HCT116 (cell line): ENCODE measurements at regions not wholly inside any gene's neighbourhood (a gene's known extent, or its start where the extent isn't known, plus 50 kb on each side); places are given as distances from the start of the nearest gene placed in this dataset.

Experiments used
- ATAC-seq: fragments of 200-7000 bp; cut with Tn5 transposase; 2 replicates; pipeline ENCODE4 v1.9.1; 2020; ENCODE audit warnings: mild to moderate bottlenecking, moderate library complexity
- BruUV-seq: library from RNA; stranded (reverse); fragments of 400-500 nt; replicated peaks from 2 replicates; lab custom pipeline; 2021; lab: Mats Ljungman, UMichigan
- CTCF ChIA-PET: fragments of 300-600 bp; sonication (Branson Sonifier 250); formaldehyde crosslinking; loops from one replicate; lab custom pipeline; 2021; ENCODE audit warnings: antibody characterized with exemption; lab: Charles Lee
- POLR2A ChIA-PET: fragments of 300-600, 350-600 bp; sonication (Branson Sonifier 250); formaldehyde crosslinking; loops from one replicate; lab custom pipeline; 2021; ENCODE audit warnings: antibody characterized with exemption; lab: Charles Lee
- RAD21 ChIA-PET, 2 experiments: fragments of 300-600 bp; sonication (Branson Sonifier 250); formaldehyde crosslinking; loops; one replicate each; lab custom pipeline; 2023; ENCODE audit warnings: low total read pairs in 2 of 2; ENCODE audit not compliant: uncharacterized antibody in 2 of 2, unreplicated experiment in 2 of 2, low non-redundant PET in 1 of 2; lab: Charles Lee
- DNase-seq: peaks from one replicate; pipeline ENCODE4 v3.0.0-alpha.2; 2010; ENCODE audit warnings: low read depth, low spot score
- H2AFZ ChIP-seq: fragments of 200-600 bp; shearing (Covaris generic), sonication (generic); 2 replicates; pipeline ENCODE4 v1.6.1; 2017; ENCODE audit warnings: low read depth, mixed run types, mixed read lengths, antibody characterized with exemption, low read length; ENCODE audit not compliant: poor library complexity, severe bottlenecking
- H3K27ac ChIP-seq: 2 replicates; pipeline ENCODE4 v1.5.1; 2012; ENCODE audit warnings: low read depth, low read length
- H3K27me3 ChIP-seq: fragments of 200-600 bp; sonication (generic); 2 replicates; pipeline ENCODE4 v1.6.1; 2016; ENCODE audit warnings: mixed run types, low read length, mixed read lengths; ENCODE audit not compliant: insufficient read depth
- H3K36me3 ChIP-seq, 2 experiments: fragments of 200-500 bp in 1 of 2; fragments of 200-600 bp in 1 of 2; sonication (Bioruptor generic) in 1 of 2; sonication (generic) in 1 of 2; 2 replicates each; pipeline versions ENCODE4 v1.5.1 to v1.6.1; 2014 to 2016; ENCODE audit warnings: low read length in 2 of 2, inconsistent platforms in 1 of 2, mixed read lengths in 1 of 2, mixed run types in 1 of 2; ENCODE audit not compliant: insufficient read depth in 2 of 2, control insufficient read depth in 1 of 2
- H3K4me1 ChIP-seq, 2 experiments: fragments of 200-600 bp in 1 of 2; sonication (generic) in 1 of 2; 2 replicates each; pipeline versions ENCODE4 v1.5.1 to v1.6.1; 2012 to 2017; ENCODE audit warnings: low read length in 2 of 2, inconsistent platforms in 1 of 2, mild to moderate bottlenecking in 1 of 2, mixed read lengths in 1 of 2, mixed run types in 1 of 2, moderate library complexity in 1 of 2; ENCODE audit not compliant: insufficient read depth in 2 of 2, control insufficient read depth in 1 of 2
- H3K4me2 ChIP-seq: fragments of 200-600 bp; sonication (generic); 2 replicates; pipeline ENCODE4 v1.6.1; 2017; ENCODE audit warnings: mixed run types, low read length, mixed read lengths
- H3K4me3 ChIP-seq, 2 experiments: fragments of 200-600 bp in 1 of 2; sonication (generic) in 1 of 2; replicated peaks in 1 of 2; 2 replicates each; pipeline ENCODE4 v1.5.1; 2011 to 2016; ENCODE audit warnings: low read length in 2 of 2, control low read depth in 1 of 2, low read depth in 1 of 2, mild to moderate bottlenecking in 1 of 2, mixed read lengths in 1 of 2, mixed run types in 1 of 2
- H3K79me2 ChIP-seq: fragments of 200-600 bp; sonication (generic); 2 replicates; pipeline ENCODE4 v1.6.1; 2017; ENCODE audit warnings: mild to moderate bottlenecking, mixed run types, low read length, moderate library complexity, mixed read lengths; ENCODE audit not compliant: insufficient read depth
- H3K9ac ChIP-seq: fragments of 200-600 bp; sonication (generic); 2 replicates; pipeline ENCODE4 v1.6.1; 2016; ENCODE audit warnings: low read length, mixed read lengths
- H3K9me2 ChIP-seq: fragments of 200-600 bp; sonication (generic), shearing (Covaris generic); 2 replicates; pipeline ENCODE4 v1.6.1; 2017; ENCODE audit warnings: mixed run types, mild to moderate bottlenecking, moderate library complexity; ENCODE audit not compliant: insufficient read depth
- H3K9me3 ChIP-seq, 2 experiments: fragments of 200-500 bp in 1 of 2; fragments of 200-600 bp in 1 of 2; sonication (Bioruptor generic) in 1 of 2; sonication (generic) in 1 of 2; 2 replicates each; pipeline ENCODE4 v1.6.1; 2014 to 2017; ENCODE audit warnings: low read length in 2 of 2, mixed read lengths in 2 of 2, inconsistent platforms in 1 of 2, low read depth in 1 of 2, mild to moderate bottlenecking in 1 of 2, mixed run types in 1 of 2, moderate library complexity in 1 of 2; ENCODE audit not compliant: control insufficient read depth in 1 of 2, insufficient read depth in 1 of 2
- H4K20me1 ChIP-seq: fragments of 200-600 bp; sonication (generic), shearing (Covaris generic); 2 replicates; pipeline ENCODE4 v1.6.1; 2017; ENCODE audit warnings: mixed run types, mild to moderate bottlenecking, moderate library complexity; ENCODE audit not compliant: insufficient read depth
- CBX3 ChIP-seq: IDR thresholded peaks from 2 replicates; pipeline ENCODE4 v1.6.1; 2012; ENCODE audit warnings: low read depth
- EGR1 ChIP-seq: IDR thresholded peaks from 2 replicates; pipeline ENCODE4 v1.6.1; 2012; ENCODE audit warnings: low read depth
- EZH2 ChIP-seq: fragments of 200-600 bp; sonication (generic); IDR thresholded peaks from 2 replicates; pipeline ENCODE4 v1.6.1; 2017; ENCODE audit warnings: antibody characterized with exemption, mixed run types
- FOSL1 ChIP-seq: IDR thresholded peaks from 2 replicates; pipeline ENCODE4 v1.6.1; 2012; ENCODE audit warnings: low read depth
- JUND ChIP-seq: IDR thresholded peaks from 2 replicates; pipeline ENCODE4 v1.6.1; 2012
- POLR2A ChIP-seq: IDR thresholded peaks from 2 replicates; pipeline ENCODE4 v1.7.0; 2011; ENCODE audit warnings: borderline replicate concordance; ENCODE audit not compliant: insufficient read depth, insufficient read length; ENCODE audit errors: extremely low read depth
- RAD21 ChIP-seq: IDR thresholded peaks from 2 replicates; pipeline ENCODE4 v1.6.1; 2012; ENCODE audit warnings: low read depth, mild to moderate bottlenecking
- SP1 ChIP-seq: IDR thresholded peaks from 2 replicates; pipeline ENCODE4 v1.6.1; 2012; ENCODE audit warnings: low read depth
- SRF ChIP-seq: IDR thresholded peaks from 2 replicates; pipeline ENCODE4 v1.6.1; 2012; ENCODE audit warnings: low read depth
- TCF7L2 ChIP-seq: IDR thresholded peaks from 2 replicates; pipeline ENCODE4 v1.7.0; 2011; ENCODE audit warnings: borderline replicate concordance, inconsistent platforms; ENCODE audit not compliant: insufficient read depth, insufficient read length; ENCODE audit errors: extremely low read depth
- YY1 ChIP-seq: IDR thresholded peaks from 2 replicates; pipeline ENCODE4 v1.6.1; 2011; ENCODE audit warnings: low read length, low read depth, moderate library complexity, mild to moderate bottlenecking; ENCODE audit not compliant: insufficient replicate concordance; ENCODE audit errors: extremely low read depth
- intact Hi-C: fragments of 100-400 bp; cut with micrococcal nuclease; formaldehyde crosslinking; loops from 2 replicates; pipeline ENCODE4 v1.10.0; 2022
- TF ChIP-seq, protein P1 (sequence below): IDR thresholded peaks from 2 replicates; pipeline ENCODE4 v1.6.1; 2012
- TF ChIP-seq, protein P2 (sequence below): IDR thresholded peaks from 2 replicates; pipeline ENCODE4 v1.6.1; 2012
- TF ChIP-seq, protein P3 (sequence below): IDR thresholded peaks from 2 replicates; pipeline ENCODE4 v1.6.1; 2012; ENCODE audit warnings: low read depth

DNA sequence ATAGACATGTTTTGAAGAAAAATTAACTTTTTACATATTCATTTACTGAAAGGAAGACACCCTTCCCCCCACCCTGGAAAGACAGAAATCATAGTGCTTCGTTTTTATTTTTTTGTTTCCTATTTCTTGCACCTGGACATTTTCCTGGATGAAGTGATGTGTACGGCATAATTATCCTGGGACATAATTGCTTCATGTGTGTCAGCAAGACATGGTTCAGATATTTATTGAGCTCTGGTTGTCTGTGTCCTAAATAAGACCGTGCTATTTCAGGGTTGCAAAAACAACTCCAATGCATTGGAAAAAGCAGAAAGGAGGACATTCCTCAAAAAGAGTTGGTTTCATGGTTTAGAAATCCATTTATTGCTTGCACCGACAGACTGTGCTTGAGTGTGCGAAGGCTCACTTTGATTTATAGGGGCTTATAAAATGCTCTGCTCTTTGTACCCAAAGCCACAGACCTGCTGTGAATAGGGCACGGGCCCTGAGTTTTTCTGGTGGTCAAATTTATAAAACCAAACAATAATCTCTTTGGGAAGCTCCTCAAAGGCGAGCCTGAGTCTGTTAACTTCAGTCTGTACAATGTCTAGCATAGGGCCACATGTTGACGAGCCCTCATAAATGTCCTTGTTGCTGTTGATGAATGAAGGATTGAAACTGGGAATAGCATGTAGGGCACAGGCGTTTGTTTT, 179.5 kb downstream of the SOX4 start (continued):
- TF ChIP-seq SRF = no peak
- TF ChIP-seq YY1 = no peak
- no peak for TF ChIP-seq EZH2
- no peak for TF ChIP-seq RAD21
- TF ChIP-seq, protein P1, sequence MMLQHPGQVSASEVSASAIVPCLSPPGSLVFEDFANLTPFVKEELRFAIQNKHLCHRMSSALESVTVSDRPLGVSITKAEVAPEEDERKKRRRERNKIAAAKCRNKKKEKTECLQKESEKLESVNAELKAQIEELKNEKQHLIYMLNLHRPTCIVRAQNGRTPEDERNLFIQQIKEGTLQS = no peak
- no peak for TF ChIP-seq FOSL1

DNA sequence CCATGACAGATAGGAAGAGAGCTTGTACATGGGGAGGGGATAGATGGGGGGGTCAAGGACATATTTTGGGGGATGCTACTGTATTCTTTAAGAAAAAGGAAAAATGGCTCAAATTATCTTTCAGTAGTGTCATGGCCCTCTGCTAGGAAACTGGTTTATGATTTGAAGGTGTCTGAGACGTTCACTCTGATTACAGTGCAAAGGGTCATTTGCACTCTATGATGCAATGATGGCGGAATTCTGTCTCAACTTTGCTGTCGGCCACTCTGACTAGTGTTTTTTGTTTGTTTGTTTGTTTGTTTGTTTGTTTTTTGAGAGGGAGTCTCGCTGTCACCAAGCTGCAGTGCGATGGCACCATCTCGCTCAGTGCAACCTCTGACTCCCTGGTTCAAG, 180.0 kb downstream of the SOX4 start:
- ATAC-seq = no peak
- no peaks in the 10 kb centered on the region for H3K4me1 ChIP-seq
- intact Hi-C loops = no loop called here

DNA sequence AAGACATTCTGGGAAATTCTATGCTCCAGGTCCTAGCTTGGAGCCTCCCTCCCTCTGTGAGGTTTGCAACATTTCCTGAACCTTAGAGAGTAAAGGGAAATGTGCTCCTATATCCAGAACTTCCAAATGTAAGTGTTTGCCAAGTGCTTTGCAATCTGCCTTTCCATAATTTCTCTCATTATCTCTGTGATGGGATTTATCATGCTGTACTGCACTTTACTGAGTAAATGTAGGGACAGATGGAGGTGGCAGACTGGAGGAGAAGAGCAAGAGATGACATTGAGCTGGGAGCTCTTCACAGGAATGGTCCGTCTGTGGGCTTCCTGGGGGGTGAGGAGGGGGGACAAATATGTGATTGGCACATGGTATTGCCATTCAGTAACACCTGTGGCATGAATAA, 184.3 kb downstream of the SOX4 start:
- no peaks in the 10 kb centered on the region for H3K79me2 ChIP-seq
- RAD21 ChIA-PET = no interaction called here
- intact Hi-C loops = no loop called here
- no peaks in the 10 kb centered on the region for H3K27me3 ChIP-seq
- H3K9me3 ChIP-seq = no peaks in the 10 kb centered on the region
- ATAC-seq = no peak
- POLR2A ChIA-PET = no interaction called here
- TF ChIP-seq, protein P1 = no peak
- TF ChIP-seq SP1 (no peak), POLR2A (no peak), SRF (no peak), EGR1 (no peak), JUND (no peak), TCF7L2 (no peak), CBX3 (no peak)
- TF ChIP-seq, protein P2, sequence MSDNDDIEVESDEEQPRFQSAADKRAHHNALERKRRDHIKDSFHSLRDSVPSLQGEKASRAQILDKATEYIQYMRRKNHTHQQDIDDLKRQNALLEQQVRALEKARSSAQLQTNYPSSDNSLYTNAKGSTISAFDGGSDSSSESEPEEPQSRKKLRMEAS = no peak
- TF ChIP-seq, protein P3, sequence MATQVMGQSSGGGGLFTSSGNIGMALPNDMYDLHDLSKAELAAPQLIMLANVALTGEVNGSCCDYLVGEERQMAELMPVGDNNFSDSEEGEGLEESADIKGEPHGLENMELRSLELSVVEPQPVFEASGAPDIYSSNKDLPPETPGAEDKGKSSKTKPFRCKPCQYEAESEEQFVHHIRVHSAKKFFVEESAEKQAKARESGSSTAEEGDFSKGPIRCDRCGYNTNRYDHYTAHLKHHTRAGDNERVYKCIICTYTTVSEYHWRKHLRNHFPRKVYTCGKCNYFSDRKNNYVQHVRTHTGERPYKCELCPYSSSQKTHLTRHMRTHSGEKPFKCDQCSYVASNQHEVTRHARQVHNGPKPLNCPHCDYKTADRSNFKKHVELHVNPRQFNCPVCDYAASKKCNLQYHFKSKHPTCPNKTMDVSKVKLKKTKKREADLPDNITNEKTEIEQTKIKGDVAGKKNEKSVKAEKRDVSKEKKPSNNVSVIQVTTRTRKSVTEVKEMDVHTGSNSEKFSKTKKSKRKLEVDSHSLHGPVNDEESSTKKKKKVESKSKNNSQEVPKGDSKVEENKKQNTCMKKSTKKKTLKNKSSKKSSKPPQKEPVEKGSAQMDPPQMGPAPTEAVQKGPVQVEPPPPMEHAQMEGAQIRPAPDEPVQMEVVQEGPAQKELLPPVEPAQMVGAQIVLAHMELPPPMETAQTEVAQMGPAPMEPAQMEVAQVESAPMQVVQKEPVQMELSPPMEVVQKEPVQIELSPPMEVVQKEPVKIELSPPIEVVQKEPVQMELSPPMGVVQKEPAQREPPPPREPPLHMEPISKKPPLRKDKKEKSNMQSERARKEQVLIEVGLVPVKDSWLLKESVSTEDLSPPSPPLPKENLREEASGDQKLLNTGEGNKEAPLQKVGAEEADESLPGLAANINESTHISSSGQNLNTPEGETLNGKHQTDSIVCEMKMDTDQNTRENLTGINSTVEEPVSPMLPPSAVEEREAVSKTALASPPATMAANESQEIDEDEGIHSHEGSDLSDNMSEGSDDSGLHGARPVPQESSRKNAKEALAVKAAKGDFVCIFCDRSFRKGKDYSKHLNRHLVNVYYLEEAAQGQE = no peak
- H3K4me1 ChIP-seq = no peaks in the 10 kb centered on the region
- no peak overlapping the region for H3K27ac ChIP-seq
- H3K4me3 ChIP-seq = no peak overlapping the region
- no peaks in the 10 kb centered on the region for H4K20me1 ChIP-seq
- no peak overlapping the region for H3K4me2 ChIP-seq
- no peak overlapping the region for H2AFZ ChIP-seq
- H3K9ac ChIP-seq = no peak overlapping the region
- H3K9me2 ChIP-seq = no peaks in the 10 kb centered on the region
- CTCF ChIA-PET = no interaction called here
- no TSS peak for BruUV-seq
- H3K36me3 ChIP-seq = no peaks in the 10 kb centered on the region
- no peak for DNase-seq

More for the DNA sequence above, 180.0 kb downstream of the SOX4 start:
- Histone ChIP-seq H3K36me3 (no peaks in the 10 kb centered on the region), H3K9me2 (no peaks in the 10 kb centered on the region), H2AFZ (no peak overlapping the region), H3K9me3 (no peaks in the 10 kb centered on the region), H3K4me3 (no peak overlapping the region), H3K79me2 (no peaks in the 10 kb centered on the region), H3K9ac (no peak overlapping the region), H3K27me3 (no peaks in the 10 kb centered on the region), H3K27ac (no peak overlapping the region), H3K4me2 (no peak overlapping the region), H4K20me1 (no peaks in the 10 kb centered on the region)
- no TSS peak for BruUV-seq
- RAD21 ChIA-PET = no interaction called here
- TF ChIP-seq EGR1 (no peak), CBX3 (no peak), POLR2A (no peak), SRF (no peak), FOSL1 (no peak)
- DNase-seq = no peak
- POLR2A ChIA-PET = no interaction called here
- CTCF ChIA-PET = no interaction called here
